GM21515 (cell line): ENCODE measurements at regions not wholly inside any gene's neighbourhood (a gene's known extent, or its start where the extent isn't known, plus 50 kb on each side); places are given as distances from the start of the nearest gene placed in this dataset.
"Not testable (repeated sequence)": the region's sequence is repeated elsewhere in the genome, so short reads cannot be mapped to it uniquely, and the experiment has no call there.

ENCODE experiments used
- ATAC-seq: cut with Tn5 transposase; IDR thresholded peaks from one replicate; pipeline ENCODE4 v1.9.1; 2021; ENCODE audit not compliant: unreplicated experiment

DNA sequence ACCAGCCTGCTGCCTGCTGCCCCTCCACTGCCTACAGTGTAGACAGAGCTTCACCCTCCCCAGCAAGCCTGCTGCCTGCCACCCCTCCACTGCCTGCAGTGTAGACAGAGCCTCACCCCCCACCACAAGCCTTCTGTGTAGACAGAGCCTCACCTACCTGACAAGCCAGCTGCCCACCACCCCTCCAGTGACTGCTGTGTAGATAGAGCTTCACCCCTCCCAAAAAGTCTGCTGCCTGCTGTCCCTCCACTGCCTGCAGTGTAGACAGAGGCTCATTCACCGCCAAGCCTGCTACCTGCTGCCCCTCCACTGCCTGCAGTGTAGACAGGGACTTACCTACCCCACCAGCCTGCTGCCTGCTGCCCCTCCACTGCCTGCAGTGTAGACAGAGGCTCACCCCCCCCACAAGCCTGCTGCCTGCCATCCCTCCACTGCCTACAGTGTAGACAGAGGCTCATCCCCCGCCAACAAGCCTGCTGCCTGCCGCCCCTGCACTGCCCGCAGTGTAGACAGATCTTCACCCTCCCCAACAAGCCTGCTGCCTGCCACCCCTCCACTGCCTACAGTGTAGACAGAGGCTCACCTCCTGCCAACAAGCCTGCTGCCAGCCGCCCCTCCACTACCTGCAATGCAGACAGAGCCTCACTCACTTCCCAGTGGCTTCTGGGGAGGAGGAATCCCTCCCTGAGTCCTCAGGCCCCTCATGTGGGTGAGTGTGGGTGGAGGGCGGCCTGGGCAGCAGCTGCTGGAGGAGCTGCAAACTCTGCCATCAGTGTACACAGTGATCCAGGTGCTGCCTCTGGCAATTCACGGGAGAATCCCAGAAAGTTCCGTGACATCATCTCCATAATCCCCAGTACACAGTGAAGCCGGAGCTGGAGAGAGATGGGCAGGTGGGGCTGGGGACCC is 140.9 kb downstream of the DLL1 start:
- no peak for ATAC-seq

DNA sequence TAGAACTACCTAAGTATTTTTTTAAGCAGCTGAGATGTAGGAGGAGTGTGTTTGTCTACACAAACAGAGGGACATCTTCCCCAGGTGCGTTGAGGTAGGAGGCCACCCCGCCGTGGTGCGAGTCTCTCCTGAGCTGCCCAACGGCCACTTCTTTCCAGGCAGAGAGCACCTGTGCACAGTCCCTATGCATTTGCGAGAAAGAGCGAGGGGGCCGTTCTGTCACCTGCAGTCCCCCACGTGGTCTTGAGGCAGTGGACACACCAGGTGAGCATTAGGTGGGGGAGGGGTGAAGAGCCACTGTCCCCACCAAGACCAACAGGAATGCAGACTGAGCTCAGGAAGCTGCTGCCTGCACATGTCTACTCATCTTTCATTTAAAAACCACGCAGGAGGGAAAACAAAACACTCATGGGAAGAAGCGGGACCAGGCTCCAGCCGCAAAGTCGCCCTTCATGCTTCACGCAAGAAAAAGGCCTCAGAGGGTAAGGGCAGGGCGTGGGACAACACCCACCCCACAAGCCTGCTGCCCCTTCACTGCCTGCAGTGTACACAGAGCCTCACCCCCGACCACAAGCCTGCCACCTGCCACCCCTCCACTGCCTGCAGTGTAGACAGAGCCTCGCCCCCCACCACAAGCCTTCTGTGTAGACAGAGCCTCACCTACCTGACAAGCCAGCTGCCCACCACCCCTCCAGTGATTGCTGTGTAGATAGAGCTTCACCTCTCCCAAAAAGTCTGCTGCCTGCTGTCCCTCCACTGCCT is 142.0 kb downstream of the DLL1 start:
- no peak for ATAC-seq

- peak; percentile 64 for ATAC-seq
Measured at GRCh38 chr6:170147832-170148708, 142.8 kb downstream of the DLL1 start.

DNA sequence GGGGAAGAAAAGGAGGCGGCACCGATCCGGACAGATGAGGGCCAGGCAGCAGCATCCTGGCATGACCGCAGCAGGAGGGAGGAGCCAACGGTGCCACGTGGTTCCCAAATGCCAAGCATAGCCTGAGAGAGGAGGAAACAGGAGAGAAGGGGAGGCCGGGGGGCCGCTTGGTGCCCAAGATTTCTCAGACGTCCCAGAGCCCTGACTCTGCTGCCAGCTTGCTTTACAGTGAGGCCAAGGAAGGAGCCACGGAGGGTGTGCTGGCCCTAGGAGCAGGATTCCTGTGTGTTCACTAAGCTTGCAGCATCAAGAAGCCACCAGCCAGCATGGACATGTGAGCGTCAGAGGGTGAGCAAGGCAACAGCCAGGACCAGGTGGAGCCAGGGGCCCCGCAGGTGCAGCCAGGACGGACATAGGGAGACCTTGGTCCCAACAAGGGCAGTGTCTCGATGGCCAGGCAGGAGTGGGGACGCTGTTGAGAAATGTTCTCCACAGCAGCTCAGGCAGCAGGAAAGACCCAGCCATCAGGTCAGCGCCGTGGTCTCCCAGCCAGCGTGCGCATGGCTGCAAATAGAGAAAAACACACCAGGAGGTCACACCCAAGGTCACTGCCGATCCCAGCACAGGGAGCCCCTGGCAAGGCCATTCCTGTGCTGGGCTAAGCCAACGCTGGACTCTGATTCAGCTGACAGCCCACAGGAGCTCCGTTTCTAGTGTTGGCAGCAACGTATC is 143.7 kb downstream of the DLL1 start:
- ATAC-seq: no peak

- no peak for ATAC-seq
Measured at GRCh38 chr6:170146640-170147039, 144.2 kb downstream of the DLL1 start.

GRCh38 chr6:170146131-170146530 is 144.7 kb downstream of the DLL1 start:
- ATAC-seq: not testable (repeated sequence)

DNA sequence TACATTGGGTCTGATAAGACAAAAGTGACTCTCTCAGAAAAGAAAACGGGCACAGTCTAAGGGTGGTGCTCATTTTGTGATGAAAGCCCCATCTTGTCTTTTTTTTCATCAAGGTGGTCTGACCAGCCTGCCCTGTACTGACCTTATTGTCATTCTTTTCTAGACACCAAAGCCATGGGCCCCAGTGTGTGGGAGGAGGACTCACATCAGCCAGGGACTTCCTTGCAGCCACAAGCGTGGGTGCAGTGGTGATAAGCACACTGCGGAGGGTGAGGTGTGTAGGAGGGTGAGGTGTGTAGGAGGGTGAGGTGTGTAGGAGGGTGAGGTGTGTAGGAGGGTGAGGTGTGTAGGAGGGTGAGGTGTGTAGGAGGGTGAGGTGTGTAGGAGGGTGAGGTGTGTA is 145.2 kb downstream of the DLL1 start:
- ATAC-seq: not testable (repeated sequence)

DNA sequence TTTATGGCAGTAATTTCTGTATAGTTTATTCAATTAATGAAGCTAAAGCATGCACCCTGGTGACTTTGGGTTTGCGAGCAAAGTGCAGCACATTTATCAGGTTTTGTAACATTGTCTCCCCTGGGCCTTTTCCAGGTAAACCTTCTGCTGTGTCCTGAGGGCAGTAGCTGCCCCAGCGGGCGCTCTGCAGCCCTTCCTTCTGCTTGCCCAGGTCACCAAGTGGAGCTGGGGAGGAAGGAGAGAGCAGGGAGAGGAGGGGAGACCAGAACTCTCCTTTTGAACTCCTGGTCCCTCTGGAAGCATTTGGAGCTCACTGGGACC is 145.6 kb downstream of the DLL1 start:
- no peak for ATAC-seq

DNA sequence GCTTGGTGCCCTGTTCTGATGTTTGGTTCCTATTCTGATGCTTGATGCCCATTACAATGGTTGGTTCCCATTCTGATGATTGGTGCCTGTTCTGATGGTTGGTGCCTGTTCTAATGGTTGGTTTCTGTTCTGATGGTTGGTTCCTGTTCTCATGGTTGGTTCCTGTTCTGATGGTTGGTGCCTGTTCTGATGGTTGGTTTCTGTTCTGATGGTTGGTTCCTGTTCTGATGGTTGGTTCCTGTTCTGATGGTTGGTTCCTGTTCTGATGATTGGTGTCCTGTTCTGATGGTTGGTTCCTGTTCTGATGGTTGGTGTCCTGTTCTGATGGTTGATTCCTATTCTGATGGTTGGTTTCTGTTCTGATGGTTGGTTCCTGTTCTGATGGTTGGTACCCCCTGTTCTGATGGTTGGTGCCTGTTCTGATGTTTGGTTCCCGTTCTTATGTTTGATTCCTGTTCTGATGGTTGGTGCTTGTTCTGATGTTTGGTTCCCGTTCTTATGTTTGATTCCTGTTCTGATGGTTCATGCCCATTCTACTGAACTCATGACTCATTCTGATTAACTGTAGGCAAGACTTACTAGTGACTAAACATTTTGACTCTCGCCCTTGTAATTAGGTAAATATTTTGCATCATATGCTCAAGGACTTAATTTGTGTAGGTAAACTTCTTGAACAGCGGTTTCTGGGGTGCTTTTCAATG is 146.2 kb downstream of the DLL1 start:
- no peak for ATAC-seq

GRCh38 chr6:170143401-170144150 is 147.3 kb downstream of the DLL1 start:
- no peak for ATAC-seq

DNA sequence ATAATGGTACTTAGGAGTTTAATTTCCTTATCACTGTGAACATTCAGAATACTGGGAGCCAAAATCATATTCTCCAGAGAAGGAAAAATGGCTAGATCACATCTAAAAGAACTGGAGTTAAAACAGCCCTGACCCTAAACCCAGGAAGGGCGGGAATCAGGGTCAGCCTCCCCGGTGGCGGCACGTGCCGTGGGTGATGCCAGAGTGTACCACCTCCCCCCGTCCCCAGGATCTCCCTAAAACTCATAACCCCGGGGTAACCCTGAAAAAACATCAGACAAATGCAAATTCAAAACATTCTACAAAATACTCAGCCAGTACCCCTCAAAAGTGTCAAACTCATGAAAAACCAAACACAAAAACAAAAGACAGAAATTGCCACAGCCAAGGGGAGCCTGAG is 148.3 kb downstream of the DLL1 start:
- ATAC-seq: no peak

DNA sequence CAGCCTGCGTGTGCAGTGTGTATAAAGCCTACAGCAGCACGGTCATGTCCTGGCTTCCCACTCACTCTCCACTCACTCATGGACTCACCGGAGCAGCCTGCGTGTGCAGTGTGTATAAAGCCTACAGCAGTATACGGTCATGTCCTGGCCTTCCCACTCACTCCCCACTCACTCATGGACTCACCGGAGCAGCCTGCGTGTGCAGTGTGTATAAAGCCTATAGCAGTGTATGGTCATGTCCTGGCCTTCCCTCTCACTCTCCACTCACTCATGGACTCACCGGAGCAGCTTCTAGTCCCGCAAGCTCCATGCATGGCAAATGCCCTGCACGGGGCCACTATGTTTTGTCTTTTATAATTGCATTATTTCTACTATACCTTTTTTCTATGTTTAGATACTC is 149.8 kb downstream of the DLL1 start:
- ATAC-seq: not testable (repeated sequence)

GRCh38 chr6:170140129-170140528 is 150.7 kb downstream of the DLL1 start:
- ATAC-seq: no peak

- no peak for ATAC-seq
Measured at GRCh38 chr6:170139531-170139930, 151.3 kb downstream of the DLL1 start.

GRCh38 chr6:170139046-170139445 is 151.8 kb downstream of the DLL1 start:
- not testable (repeated sequence) for ATAC-seq

- ATAC-seq: no peak
Measured at GRCh38 chr6:170137911-170138910, 152.7 kb downstream of the DLL1 start.

DNA sequence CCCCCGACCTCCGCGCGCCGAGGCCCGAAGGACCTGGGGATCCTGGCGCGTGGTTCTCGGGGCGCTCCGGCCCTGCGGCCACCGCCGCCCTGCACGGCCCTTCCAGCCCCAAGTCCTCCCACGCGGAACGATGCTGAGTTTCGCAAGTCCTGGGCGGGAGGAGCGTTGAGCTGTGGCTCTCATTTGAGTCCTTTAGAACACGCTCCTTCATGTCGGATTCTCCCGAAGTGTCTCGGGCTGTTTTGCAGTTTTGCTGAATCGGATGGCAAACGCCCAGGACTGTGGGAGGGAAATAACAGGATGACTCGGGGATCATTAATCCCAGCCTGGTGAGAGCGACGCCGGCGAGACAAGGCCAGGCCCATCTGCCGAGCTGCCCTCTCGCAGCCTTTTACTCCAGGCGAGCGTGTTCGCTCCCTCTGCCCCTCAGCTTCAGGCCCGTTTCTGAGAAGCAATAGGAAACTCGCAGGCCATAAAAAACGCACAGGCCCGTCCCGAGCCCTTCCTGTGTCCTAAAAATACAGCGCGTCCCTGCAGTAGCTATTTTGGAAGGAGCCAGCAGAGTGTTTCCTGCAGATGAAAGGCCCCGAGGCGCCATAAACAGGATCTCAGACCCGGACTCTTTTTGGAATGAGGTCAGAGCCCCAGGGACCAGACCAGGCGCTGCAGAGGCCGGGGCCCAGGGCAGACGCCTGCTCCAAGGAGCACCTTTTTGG is 153.5 kb downstream of the DLL1 start:
- no peak for ATAC-seq
